Astrocyte of the cerebellum (primary cell): ENCODE measurements at regions not wholly inside any gene's neighbourhood (a gene's known extent, or its start where the extent isn't known, plus 50 kb on each side); places are given as distances from the start of the nearest gene placed in this dataset.

Experiments used
- DNase-seq: peaks from one replicate; pipeline ENCODE4 v3.0.0-alpha.2; 2011; ENCODE audit warnings: low read depth
- H3K4me3 ChIP-seq: 2 replicates; pipeline ENCODE4 v1.5.1; 2011; ENCODE audit warnings: mild to moderate bottlenecking, low read depth, low read length, moderate library complexity
- in situ Hi-C: cut with HindIII; loops from 2 replicates; pipeline ENCODE4 v1.10.0; 2017; ENCODE audit warnings: low sequenced_read_pairs
- TF ChIP-seq, protein P1 (sequence below): IDR thresholded peaks from 2 replicates; pipeline ENCODE4 v1.5.1; 2012; ENCODE audit warnings: low read length, low read depth, moderate library complexity, mild to moderate bottlenecking; ENCODE audit errors: missing control alignments

DNA sequence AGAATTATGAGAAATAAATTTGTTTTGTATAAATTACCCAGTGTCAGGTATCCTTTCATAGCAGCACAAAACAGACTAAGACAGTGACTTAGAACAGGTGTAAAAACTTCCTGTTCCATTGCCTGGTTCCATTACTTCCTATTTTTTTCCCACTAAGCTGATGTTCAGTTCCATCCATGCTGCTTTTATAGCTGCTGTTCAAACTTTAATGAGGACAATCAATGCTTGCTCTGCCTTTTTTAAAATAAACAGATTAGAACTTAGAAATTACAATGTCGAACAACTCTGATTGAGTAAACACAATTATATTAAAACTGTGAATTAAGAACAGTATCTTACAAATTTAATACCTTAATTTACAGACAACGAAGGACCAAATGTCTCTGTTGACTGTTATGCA, 818.9 kb downstream of the OLFM4 start:
- no peak overlapping the region for H3K4me3 ChIP-seq
- DNase-seq: no peak
- TF ChIP-seq, protein P1, sequence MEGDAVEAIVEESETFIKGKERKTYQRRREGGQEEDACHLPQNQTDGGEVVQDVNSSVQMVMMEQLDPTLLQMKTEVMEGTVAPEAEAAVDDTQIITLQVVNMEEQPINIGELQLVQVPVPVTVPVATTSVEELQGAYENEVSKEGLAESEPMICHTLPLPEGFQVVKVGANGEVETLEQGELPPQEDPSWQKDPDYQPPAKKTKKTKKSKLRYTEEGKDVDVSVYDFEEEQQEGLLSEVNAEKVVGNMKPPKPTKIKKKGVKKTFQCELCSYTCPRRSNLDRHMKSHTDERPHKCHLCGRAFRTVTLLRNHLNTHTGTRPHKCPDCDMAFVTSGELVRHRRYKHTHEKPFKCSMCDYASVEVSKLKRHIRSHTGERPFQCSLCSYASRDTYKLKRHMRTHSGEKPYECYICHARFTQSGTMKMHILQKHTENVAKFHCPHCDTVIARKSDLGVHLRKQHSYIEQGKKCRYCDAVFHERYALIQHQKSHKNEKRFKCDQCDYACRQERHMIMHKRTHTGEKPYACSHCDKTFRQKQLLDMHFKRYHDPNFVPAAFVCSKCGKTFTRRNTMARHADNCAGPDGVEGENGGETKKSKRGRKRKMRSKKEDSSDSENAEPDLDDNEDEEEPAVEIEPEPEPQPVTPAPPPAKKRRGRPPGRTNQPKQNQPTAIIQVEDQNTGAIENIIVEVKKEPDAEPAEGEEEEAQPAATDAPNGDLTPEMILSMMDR: no peak
- in situ Hi-C loops: no loop called here

DNA sequence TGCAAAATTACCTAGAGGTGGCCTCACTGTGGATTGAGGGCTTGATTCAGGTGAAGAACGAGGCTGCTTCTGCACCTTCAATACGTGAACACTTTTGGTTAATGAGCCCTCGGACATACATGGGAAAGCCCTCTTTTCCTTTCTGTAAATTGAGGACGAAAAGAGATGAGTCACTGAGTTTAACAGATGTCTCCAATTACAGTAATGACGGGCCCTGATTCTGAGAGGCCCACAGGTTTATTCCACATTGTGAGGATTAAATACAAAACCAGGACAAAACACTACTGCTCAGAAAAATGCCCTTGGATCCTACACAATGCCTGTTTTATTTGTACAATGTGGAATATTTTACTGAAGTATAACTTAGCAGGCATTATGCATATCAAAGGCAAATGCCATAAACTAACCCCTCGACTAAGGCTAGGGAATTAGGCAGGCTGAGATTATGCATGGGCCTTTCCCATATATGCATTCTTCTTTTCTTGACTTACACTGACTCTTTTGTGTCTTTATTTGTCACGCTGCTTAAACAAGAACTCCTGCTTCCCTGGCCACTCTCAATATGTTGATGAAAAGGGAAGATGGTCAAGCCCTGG, 819.9 kb downstream of the OLFM4 start:
- H3K4me3 ChIP-seq: no peak overlapping the region
- TF ChIP-seq, protein P1: no peak
- in situ Hi-C loops: no loop called here
- no peak for DNase-seq

DNA sequence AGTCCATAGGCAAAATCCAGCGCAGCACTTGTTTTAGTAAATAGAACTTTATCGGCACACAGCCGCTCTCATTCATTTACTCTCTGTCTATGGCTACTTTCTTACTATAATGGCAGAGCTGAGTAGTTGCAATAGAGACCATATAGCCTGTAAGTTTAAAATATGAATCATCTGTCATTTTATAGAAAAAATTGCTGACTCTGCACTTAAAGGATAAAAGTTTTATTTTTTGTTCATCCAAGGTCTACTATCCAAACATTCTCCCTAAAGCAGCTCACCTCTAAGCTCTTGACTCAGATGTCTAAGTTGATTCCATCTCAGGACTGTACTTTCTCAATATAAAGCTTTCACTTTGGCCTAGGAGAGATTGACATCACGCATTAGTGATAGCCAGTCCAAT, 825.7 kb downstream of the OLFM4 start:
- in situ Hi-C loops: no loop called here
- TF ChIP-seq, protein P1: no peak

DNA sequence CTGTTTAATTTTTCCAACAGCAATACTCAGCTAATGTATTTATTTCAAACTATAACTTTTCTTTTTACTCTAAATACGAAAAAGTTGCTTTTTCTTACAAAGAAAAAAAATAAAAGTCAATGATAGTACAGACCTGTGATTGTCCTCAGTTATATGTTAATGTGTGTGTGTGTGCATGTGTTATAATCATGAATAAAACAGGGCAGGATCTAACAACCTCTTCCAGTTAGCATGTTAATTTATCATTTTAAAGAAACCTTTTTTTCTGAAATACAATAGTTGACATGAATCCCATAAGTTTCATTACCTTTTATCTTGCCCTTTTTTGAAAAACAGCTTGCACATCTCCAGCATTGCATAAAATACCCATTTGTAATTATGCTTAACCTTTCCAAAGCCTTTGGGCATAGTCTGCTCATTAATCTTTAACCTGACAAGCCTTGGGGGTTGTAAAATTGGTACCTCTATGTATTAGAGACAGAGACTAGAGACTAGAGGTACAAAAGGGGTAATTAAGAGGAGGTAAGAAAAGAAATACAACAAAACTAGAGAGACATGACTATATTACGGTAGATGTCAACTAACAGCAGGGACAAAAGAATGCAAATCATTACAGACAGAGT, 828.1 kb downstream of the OLFM4 start:
- in situ Hi-C loops: no loop called here
- no peak overlapping the region for H3K4me3 ChIP-seq
- no peak for DNase-seq
- TF ChIP-seq, protein P1: no peak

More for the DNA sequence above, 825.7 kb downstream of the OLFM4 start:
- no peak for DNase-seq
- no peak overlapping the region for H3K4me3 ChIP-seq

DNA sequence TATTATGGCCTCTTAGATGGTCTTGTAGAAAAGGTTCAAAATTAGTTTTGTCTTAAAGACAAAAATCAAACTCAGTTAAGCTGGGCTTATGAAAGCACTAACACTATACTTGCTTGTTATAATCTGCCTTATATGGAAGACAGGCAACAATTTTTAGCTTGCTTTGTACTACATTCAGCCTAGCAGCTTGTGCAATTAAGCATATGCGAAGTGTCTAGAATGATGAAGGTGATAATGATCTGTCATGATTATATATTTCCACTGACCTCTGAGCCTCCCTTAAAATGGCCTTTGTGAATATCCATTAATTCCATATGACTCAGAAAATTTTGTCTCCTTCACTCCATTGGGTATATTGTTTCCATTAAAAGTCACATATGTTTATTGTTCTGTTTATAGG, 834.9 kb downstream of the OLFM4 start:
- no peak for DNase-seq
- TF ChIP-seq, protein P1: no peak
- H3K4me3 ChIP-seq: no peak overlapping the region
- in situ Hi-C loops: no loop called here

DNA sequence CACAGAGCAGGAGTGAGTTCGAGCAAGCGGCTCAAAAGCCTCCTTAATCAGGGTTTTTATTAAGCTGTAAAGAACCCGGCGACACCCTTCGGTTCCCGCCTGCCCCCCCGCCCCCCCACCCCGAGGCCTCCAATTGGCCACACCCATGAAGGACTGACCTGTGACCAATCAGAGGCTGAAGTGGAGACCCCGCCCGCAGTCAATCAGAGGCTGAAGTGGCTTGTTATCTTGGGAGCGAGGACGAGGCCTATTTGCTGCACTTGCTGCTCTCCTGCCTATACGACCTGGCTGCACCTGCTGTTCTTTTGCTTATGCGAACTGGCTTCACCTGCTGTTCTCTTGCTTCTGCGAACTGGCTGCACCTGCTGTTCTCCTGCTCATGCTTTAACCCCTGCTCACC, 844.9 kb downstream of the OLFM4 start:
- no peak overlapping the region for H3K4me3 ChIP-seq
- TF ChIP-seq, protein P1: no peak
- in situ Hi-C loops: no loop called here
- DNase-seq: no peak
